HG03196 (cell line): ENCODE measurements at regions not wholly inside any gene's neighbourhood (a gene's known extent, or its start where the extent isn't known, plus 50 kb on each side); places are given as distances from the start of the nearest gene placed in this dataset.
"Not testable (repeated sequence)": the region's sequence is repeated elsewhere in the genome, so short reads cannot be mapped to it uniquely, and the experiment has no call there.

Experiments used
- ATAC-seq: cut with Tn5 transposase; IDR thresholded peaks from one replicate; pipeline ENCODE4 v1.9.1; 2021; ENCODE audit not compliant: unreplicated experiment

DNA sequence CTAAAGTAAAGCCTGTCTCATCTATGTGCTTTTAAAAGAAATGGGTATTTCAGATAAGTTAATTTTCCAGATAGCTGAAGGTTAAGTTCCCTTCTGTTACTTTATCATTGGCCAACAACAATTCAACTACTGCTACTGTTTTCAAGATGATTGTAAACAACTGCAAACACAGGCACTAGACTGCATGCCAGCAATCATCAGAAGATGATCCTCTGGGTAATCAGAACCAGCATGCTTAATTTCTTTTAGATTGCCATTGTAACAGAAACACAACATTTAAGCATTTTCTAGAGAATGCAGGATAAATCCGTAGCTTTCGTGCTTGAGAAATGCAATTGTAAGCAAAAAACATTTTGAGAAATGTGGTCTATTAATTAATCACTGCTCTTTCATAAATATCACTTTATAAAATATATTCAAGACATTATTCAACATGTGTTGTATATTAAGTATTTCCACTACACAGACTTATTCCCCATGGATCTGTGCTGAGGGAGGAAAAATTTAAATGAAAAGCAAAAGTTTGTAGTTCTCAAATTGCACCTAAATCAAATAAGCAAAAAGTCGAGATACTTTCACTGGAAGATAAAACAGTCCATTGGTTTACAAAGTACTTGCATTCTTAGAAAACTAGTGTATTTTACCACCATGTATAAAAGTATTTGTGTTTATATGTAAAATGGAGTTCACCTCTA, 133.7 kb downstream of the ATL2 start:
- ATAC-seq, result no peak

DNA sequence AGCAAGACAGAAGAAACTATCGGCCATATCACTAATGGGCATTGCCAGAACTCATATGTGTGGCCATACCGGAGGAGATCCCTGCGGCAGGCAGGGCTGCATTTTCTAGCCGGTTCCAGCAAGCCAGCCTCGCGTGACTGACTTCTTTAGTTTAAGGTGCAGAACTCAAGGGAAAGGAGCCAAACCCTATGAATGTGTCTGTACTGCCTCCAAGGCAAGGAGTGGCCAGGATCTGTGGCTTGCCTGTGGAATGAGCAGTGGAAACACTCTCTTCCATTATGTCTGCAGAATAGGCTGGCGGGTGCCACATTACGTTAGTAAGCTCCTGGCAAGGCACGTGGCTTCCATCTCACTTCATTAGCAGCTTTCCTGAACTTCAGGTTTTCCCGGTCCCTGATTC, 137.6 kb downstream of the ATL2 start:
- no peak for ATAC-seq

DNA sequence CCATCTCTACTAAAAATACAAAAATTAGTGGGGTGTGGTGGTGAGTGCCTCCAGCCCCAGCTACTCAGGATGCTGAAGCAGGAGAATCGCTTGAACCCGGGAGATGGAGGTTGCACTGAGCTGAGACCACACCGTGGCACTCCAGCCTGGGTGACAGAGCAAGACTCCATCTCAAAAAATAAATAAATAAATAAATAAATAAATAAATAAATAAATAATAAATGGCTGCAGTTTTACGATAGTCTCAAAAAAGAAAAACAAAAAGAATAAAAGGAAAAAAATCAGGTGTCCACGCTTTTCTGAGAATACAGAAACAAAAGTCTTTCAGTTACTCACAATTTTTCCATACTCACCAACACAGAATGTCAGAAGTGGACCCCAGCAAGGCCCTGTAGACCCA, 138.4 kb downstream of the ATL2 start:
- ATAC-seq, result not testable (repeated sequence)

DNA sequence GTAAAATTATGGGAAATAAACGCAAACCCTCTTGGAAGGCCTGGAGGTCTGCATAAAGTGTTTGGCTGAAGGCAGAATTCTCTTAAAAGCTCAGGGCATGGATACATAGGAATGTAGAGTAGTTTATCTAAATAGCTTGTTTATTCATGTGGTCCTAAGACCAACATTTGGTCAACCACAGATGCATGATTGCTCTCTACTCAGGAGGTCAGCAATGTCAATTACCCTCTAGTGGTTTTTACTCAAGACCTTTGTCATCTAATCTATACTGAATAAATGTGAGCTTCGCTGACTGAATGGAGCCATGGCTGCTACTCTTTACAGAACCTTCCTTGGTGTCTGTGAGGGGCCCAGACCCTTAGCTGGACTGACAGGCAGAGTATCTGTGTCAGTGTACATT, 139.8 kb downstream of the ATL2 start:
- no peak for ATAC-seq

DNA sequence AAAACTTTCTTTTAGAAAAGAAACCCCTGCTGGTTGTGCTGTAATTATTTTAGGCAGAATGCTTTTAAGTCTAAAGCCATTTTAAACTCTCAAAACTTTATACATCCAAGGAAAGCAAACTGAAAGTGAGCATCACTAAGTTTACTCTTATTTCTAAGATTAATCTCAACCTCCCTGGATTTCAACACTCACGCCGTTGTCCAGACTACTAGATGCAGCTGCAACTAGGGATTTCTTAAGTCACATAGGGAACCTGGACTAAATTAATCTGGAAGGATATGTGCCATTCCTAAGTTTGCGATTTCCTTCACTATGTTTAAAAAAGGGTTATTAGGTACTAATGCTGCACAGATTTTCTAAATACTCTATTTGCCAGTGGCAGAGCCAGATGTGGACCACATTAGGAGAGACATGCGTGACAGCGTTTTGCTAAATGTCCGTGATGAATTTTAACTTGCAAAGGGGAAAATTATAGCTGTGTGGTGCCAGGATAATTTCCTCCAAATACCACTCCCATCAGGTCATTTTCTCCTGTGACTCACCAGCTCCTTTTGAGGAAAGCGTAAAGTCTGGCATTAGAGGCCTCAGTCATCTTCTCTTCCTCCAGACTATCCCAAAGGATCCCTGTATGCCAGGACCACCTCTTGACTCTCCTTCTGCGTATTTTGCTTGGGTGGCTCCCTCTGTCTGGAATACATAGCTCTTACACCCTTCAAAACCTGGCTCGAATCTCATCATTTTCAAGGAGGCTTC, 143.7 kb downstream of the ATL2 start:
- ATAC-seq, result no peak

DNA sequence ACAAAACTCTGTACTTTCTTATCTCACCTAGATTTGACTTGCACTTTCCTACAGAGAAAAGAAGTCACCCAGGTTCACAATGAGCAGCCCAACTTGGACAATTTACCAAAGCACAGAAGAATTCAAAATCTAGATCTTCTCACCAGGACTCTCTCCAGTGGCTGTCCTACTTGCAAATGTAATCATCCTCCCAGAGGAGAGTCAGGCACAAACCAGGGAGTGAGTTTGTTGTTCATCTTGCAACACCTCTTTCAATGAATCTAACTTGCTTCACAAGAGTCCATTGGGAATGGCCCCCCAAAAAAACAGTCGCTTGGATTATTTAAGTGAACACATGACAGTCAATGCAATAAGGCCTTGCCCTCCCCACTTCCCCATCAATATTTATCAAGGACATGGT, 144.6 kb downstream of the ATL2 start:
- no peak for ATAC-seq

DNA sequence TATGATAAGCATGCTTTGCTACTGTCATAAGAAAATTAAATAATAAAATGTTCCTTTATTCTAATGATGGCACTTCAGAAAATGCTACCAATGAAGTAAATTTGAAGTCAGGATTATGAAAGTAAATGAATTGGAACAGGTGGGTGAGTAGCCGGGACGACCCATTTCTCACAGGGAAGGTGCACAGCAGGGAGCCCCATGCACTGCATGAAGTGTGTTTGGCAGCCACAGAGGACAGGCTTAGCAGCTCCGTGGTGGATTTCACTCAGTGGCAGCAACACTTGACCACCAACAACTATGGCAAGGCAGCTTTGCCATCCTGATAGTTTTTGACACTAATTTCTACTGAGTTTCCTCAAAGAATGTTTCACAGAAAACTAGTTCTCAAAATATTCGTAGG, 146.3 kb downstream of the ATL2 start:
- no peak for ATAC-seq

DNA sequence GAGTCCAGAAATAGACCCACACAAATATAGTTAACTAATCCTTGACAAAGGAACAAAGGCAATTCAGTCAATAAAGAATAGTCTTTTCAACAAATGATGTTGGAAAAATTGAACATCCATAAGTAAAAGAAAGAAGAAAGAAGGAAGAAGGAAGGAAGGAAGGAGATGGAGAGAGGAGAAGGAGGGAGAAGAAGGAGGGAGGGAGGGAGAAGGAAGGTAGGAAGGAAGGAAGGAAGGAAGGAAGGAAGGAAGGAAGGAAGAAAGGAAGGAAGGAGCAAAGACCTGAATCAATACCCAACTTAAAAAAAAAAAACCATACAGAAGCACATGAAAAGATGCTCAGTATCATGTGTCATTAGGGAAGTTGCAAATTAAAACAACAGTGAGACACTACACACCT, 148.3 kb downstream of the ATL2 start:
- no peak for ATAC-seq

DNA sequence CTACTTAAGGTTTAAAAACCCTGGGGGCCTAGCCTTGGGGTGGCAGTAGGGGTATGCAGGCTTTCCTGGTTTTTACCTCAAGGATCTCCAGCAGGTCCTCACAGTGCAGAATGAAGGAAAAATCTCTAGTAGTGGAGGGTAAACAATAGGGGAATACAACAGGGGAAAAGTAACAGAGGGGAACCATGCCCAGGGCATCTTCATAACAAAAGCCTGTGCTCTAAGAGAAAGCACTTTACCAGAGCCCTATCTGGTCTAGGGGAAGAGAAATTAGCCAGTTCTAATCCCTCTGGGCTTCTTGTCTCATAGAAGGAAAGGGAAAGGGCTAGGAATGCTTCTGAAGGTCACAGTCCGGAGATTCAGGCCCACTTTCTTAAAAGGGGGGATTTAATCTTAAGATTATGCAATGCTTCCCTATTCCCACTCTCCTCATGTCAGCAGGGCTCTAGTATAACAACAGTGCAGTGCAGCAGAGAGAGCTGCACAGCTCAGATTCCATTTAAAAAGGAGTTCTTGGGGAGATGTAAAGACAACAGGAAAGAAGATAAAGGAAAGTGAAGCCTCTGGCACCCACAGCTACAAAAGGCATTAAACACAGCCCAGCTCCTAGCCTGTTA, 149.0 kb upstream of the CYP1B1 start:
- no peak for ATAC-seq

DNA sequence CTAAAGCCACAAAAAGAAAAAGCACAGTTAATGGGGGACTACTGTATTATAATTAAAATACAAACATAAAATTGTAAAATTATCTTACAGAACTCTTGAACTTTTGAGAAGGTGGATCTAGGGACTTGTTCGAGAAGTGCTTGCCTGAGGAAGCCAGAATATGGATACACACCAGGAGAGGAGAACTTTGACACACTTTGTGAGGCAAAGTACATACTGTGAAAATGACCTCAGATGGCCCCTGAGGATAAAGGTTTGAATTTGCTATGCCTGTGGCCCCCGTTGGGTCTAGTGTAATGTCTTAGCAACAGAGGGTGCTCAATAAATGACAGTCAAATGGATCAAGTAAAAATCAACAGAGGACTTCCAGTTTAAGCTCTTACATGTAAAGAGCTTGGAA, 148.2 kb upstream of the CYP1B1 start:
- no peak for ATAC-seq

DNA sequence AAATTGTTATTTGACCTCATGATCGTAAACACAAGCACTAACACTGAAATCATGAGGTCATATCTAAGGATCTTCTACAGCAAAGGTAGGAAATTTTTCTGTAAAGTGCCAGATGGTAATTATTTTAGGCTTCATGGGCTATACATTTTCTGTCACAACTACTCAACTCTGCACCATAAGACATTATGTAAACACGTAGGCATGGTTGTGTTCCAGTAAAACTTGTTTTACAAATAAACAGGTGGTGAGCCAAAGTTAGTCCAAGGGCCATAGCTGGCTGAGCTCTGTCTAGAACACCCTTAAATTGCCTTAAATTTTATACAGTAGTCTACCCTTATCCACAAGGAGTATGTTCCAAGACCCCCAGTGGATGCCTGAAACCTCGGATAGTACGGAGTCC, 147.3 kb upstream of the CYP1B1 start:
- no peak for ATAC-seq

DNA sequence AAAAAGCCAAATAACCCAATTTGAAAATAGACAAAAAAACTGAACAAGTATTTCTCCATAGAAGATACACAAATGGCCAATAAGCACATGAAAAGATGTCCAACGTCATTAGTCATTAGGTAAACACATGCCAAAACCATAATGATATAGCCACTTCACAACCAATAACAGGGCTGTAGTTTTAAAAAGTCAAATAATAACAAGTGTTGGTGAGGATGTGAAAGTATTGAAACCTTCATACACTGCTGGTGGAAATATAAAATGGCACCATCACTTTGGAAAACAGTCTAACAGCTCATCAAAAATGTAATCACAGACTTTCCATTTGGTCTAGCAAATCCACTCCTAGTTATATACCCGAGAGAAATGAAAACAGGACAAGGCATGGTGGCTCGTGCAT, 144.2 kb upstream of the CYP1B1 start:
- no peak for ATAC-seq

DNA sequence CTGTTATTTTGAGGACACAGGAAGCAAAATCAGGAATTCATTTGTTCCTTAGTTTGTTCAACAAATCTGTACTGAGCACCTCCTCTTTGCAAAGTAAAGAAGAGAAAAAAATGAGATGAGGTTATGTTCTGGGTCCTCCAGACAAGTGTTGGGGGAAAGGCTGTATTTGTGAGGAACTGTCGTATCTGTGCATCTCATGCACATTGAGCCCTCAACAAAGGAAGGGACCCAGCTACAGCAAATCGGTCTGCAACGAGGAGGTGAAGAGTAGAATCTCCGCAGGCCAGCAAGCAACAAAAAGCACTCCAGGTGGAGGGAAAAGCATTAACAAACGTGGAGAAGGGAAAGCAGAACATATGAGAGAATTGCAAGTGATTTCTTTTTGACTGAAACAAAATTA, 143.0 kb upstream of the CYP1B1 start:
- no peak for ATAC-seq

DNA sequence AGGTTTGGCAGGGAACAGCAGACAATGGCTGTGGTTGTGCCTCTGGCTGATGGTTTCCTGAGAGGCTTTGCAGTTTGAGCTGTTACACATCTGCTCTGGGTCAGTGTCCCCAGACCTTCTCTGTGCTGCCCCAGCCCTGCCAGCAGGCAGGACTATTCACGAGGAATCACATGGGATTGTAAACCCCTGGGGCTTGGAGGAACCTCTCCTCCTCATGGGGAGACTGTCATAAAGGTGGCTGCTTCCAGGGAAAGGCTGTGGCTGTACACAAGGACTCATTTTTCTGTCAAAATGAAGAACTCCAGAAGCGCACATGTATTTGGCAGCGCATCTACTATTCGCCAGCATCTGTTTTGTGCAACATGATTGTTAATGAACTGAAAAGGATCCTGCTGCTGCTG, 142.6 kb upstream of the CYP1B1 start:
- no peak for ATAC-seq

DNA sequence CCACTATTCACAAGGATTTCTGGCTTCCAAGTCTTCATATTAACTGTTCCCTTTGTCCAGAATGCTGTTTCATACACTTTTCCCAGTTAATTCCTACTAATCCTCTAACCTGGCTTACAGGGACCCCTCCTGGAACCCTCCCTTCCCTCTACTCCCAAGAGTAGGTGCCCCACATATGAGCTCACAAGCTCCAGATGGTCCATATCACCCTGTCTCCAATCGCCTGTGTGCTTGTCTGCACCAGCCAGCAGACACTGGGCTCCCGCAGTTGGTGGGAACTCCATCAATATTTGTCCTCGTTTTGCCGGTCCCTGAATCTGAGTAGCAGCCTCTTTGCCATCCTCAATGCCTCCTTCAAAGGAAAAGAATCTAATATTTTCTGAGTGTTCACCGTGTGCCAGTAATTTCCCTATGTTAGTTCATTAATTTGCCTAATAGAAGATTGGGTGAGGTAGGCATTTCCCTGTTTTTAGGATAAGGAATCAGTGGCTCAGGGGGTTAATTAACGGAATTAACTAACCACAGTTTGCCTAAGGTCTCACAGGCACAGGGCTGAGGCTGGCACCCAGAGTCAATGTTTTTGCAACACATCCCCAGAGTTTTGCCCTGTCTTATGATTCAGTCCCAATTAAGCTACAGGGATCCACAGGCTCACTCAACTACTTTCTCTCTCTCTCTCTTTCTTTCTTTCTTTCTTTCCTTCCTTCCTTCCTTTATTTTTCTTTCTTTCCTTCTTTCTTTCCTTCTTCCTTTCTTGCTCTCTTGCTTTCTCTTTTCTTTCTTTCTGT, 141.6 kb upstream of the CYP1B1 start:
- ATAC-seq, result no peak

DNA sequence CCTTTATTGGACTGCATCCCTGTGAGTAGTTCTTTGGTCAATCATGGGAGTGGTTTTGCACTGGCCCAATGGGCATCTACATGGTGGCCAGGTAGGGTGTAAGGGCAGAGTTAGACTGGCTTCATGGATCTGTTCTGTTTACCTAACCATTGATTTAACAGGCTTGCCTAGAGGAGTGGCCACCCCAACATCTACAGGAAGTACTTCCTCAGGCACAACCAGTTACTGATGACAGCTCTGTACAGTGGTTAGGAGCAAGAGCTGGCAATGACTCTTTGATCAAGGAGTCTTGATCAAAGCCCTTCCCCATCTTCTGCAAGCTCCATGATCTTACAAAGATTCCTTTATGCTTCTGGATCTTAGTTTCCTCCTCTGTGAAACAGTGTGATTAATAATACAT, 140.9 kb upstream of the CYP1B1 start:
- no peak for ATAC-seq

DNA sequence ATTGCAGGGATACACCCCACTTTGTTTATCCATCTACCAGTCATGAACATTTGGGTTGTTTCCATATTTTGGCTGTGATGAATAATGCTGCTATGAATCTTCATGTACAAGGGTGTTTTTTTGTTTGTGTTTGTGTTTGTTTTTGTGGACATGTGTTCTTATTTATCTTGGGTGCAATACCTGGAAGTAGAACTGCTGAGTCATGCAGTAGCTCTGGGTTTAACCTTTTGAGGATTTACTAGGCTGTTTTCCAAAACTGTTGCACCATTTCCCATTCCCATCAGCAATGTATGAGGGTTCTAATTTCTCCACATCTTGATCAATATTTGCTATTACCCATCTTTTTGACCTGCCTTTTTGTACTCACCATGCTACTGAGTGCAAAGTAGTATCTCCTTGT, 140.0 kb upstream of the CYP1B1 start:
- ATAC-seq, result no peak

DNA sequence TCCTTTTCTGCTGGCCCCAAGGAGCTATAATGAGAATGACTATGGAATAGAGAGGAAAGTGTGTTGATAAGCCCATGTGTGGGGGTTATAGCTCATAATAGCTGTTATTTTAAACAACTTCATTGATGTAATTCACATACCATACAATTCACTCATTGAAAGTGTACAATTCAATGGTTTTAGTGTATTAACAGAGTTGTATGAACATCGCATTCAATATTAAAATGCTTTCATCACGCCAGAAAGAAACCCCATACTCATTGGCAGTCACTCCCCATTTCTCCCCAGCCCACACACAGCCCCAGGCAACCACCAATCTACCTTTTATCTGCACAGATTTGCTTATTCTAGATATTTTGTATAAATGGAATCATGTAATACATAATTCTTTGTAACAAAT, 139.6 kb upstream of the CYP1B1 start:
- no peak for ATAC-seq

DNA sequence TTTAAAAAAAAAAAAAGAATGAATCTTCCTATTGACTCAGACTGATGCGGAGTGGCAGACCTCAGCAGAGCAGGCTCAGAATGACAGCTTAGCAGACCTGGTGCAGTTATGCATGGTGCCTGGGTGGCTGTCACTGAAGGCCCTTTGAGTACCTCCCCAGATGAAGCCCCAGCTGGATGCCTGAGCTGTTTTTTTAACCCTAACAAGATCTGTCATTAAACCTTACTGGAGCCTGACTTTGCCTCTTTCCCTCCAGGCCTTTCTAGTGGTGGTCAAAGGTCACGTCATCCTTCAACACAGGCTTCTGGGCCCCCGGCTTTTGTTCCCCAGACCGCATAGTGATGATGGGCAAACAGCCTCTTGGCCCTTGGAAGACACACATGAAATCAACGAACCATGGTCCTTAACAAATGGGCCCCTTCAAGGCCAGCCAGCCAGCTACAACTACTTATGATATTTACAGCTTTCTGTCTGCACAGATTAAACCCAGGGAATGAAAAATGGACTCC, 138.3 kb upstream of the CYP1B1 start:
- ATAC-seq, result no peak

DNA sequence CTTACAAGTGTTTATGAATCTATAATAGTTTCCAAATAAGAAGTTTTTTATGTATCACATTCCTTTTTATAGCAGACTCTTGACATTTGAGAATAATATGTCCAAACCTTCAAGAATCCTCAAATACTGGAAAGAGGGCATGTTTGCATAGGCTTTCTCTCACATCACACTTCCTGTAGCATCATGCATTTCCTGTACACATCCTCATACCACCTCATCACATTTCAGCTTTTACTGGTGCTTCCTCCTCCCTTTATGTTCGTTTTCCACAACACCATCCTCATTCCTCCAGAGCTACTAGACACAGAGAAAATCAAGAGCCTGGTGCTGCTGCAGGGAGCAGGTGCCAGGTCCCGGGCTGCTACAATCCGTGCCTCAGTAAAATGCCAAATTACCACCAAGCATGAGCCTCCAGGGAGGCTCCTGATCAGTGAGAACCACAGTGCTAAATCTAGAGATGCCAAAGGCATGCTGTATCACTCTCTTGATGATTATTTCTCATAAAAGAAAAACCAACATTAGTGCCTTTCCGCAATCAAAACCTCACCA, 137.7 kb upstream of the CYP1B1 start:
- no peak for ATAC-seq

DNA sequence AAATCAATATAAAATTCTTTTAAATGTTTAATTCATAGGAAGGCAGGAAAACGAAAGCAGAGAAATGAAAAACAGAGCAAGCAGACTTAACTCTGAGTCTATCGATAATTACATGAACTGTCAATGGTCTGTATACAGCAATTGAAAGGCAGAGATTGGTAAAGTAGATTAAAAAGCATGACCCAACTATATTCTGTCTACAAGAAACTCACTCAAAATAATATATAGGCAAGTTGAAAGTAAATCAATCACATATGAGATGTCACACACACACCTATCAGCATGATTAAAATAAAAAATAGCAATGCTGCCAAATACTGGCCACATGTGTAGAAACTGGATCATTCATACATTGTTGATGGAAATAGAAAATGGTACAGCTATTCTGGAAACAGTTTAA, 136.4 kb upstream of the CYP1B1 start:
- ATAC-seq, result no peak
